ENCODE measurements at regions not wholly inside any gene's neighbourhood (a gene's known extent, or its start where the extent isn't known, plus 50 kb on each side); places are given as distances from the start of the nearest gene placed in this dataset.

GRCh38 chr5:142206801-142207200 is 98.2 kb downstream of the NDFIP1 start:
- TF ChIP-seq CTCF (IDR thresholded peaks at IDR 0.05; ENCODE audit: low read depth, low read length) (peak; percentile 14; the same call in 1 of the 2 replicates), EZH2phosphoT487 (IDR thresholded peaks at IDR 0.05; ENCODE audit: low read depth) (no peak)

Data from OCI-LY3 (cell line).